Retina (tissue), 1 donor: ENCODE measurements at regions not wholly inside any gene's neighbourhood (a gene's known extent, or its start where the extent isn't known, plus 50 kb on each side); places are given as distances from the start of the nearest gene placed in this dataset.

Experiments
- DNase-seq: peaks from one replicate; pipeline ENCODE4 v3.0.0-alpha.2; 2016

- DNase-seq = no peak
Observed at GRCh38 chr12:19021646-19022045, 107.9 kb upstream of the PLEKHA5 start.

- DNase-seq = no peak
Observed at GRCh38 chr12:19025582-19025981, 104.0 kb upstream of the PLEKHA5 start.

GRCh38 chr12:19026034-19026433 is 103.5 kb upstream of the PLEKHA5 start:
- no peak for DNase-seq

GRCh38 chr12:19026614-19027488 is 102.7 kb upstream of the PLEKHA5 start:
- no peak for DNase-seq

- DNase-seq = no peak
Observed at GRCh38 chr12:19030180-19030579, 99.4 kb upstream of the PLEKHA5 start.

GRCh38 chr12:19030603-19031002 is 98.9 kb upstream of the PLEKHA5 start:
- DNase-seq = no peak

- no peak for DNase-seq
Observed at GRCh38 chr12:19031032-19031431, 98.5 kb upstream of the PLEKHA5 start.

- DNase-seq = no peak
Observed at GRCh38 chr12:19032826-19033225, 96.7 kb upstream of the PLEKHA5 start.

GRCh38 chr12:19033244-19033643 is 96.3 kb upstream of the PLEKHA5 start:
- DNase-seq = no peak

GRCh38 chr12:19034937-19035336 is 94.6 kb upstream of the PLEKHA5 start:
- no peak for DNase-seq

- DNase-seq = no peak
Observed at GRCh38 chr12:19035536-19035935, 94.0 kb upstream of the PLEKHA5 start.

GRCh38 chr12:19036673-19037357 is 92.7 kb upstream of the PLEKHA5 start:
- no peak for DNase-seq

GRCh38 chr12:19038209-19038608 is 91.3 kb upstream of the PLEKHA5 start:
- DNase-seq = no peak

- no peak for DNase-seq
Observed at GRCh38 chr12:19039515-19039914, 90.0 kb upstream of the PLEKHA5 start.

GRCh38 chr12:19042221-19042620 is 87.3 kb upstream of the PLEKHA5 start:
- no peak for DNase-seq

GRCh38 chr12:19044430-19044829 is 85.1 kb upstream of the PLEKHA5 start:
- no peak for DNase-seq

GRCh38 chr12:19044891-19045290 is 84.6 kb upstream of the PLEKHA5 start:
- no peak for DNase-seq

- DNase-seq = no peak
Observed at GRCh38 chr12:19045426-19045825, 84.1 kb upstream of the PLEKHA5 start.

- DNase-seq = no peak
Observed at GRCh38 chr12:19048943-19049342, 80.6 kb upstream of the PLEKHA5 start.

- no peak for DNase-seq
Observed at GRCh38 chr12:19052689-19053088, 76.8 kb upstream of the PLEKHA5 start.

- DNase-seq = no peak
Observed at GRCh38 chr12:19053218-19053617, 76.3 kb upstream of the PLEKHA5 start.

- DNase-seq = no peak
Observed at GRCh38 chr12:19054035-19054434, 75.5 kb upstream of the PLEKHA5 start.

GRCh38 chr12:19055589-19055988 is 73.9 kb upstream of the PLEKHA5 start:
- no peak for DNase-seq
